IMR-90 (cell line): ENCODE measurements at regions not wholly inside any gene's neighbourhood (a gene's known extent, or its start where the extent isn't known, plus 50 kb on each side); places are given as distances from the start of the nearest gene placed in this dataset.

Experiments
- ATAC-seq: fragments of 200-7000 bp; cut with Tn5 transposase; 2 replicates; pipeline ENCODE4 v1.9.1; 2020; ENCODE audit warnings: low read depth, mild to moderate bottlenecking, moderate library complexity
- BruUV-seq: library from RNA; stranded (reverse); fragments of 400-500 nt; replicated peaks from 2 replicates; lab custom pipeline; 2021; lab: Mats Ljungman, UMichigan
- CTCF ChIA-PET: fragments of 300-600 bp; formaldehyde crosslinking; extraction: SDS; loops from one replicate; lab custom pipeline; 2021; ENCODE audit warnings: antibody characterized with exemption; lab: Yijun Ruan, JAX
- POLR2A ChIA-PET: fragments of 300-600 bp; sonication (Branson Sonifier 250); formaldehyde crosslinking; loops from one replicate; lab custom pipeline; 2022; ENCODE audit warnings: antibody characterized with exemption; ENCODE audit not compliant: unreplicated experiment; lab: Charles Lee
- DNase-seq: peaks from one replicate; pipeline ENCODE4 v3.0.0; 2013
- H2AFZ ChIP-seq: replicated peaks from 2 replicates; pipeline ENCODE3; 2013; ENCODE audit warnings: low read length, mild to moderate bottlenecking; ENCODE audit not compliant: poor library complexity
- H2AK5ac ChIP-seq: 2 replicates; pipeline ENCODE4 v1.6.1; 2013; ENCODE audit warnings: low read depth, low read length, inconsistent platforms
- H2AK9ac ChIP-seq: replicated peaks from 2 replicates; pipeline ENCODE3; 2013; ENCODE audit warnings: mild to moderate bottlenecking, low read depth, low read length, moderate library complexity; ENCODE audit not compliant: poor library complexity
- H2BK120ac ChIP-seq: 2 replicates; pipeline ENCODE4 v1.6.1; 2013; ENCODE audit warnings: low read depth, low read length, inconsistent platforms
- H2BK15ac ChIP-seq: 3 replicates; pipeline ENCODE4 v1.6.1; 2013; ENCODE audit warnings: low read depth, low read length, inconsistent platforms
- H2BK20ac ChIP-seq: 2 replicates; pipeline ENCODE4 v1.6.1; 2013; ENCODE audit warnings: low read depth, mild to moderate bottlenecking, inconsistent platforms, low read length, moderate library complexity
- H2BK5ac ChIP-seq: 2 replicates; pipeline ENCODE4 v1.6.1; 2013; ENCODE audit warnings: mild to moderate bottlenecking, low read depth, low read length, inconsistent platforms; ENCODE audit not compliant: poor library complexity, severe bottlenecking
- H3K14ac ChIP-seq: replicated peaks from 2 replicates; pipeline ENCODE4 v1.6.1; 2013; ENCODE audit warnings: low read depth, low read length, inconsistent platforms
- H3K18ac ChIP-seq: 2 replicates; pipeline ENCODE4 v1.6.1; 2013; ENCODE audit warnings: low read depth, low read length, control low read depth
- H3K23ac ChIP-seq: 2 replicates; pipeline ENCODE4 v1.6.1; 2013; ENCODE audit warnings: low read depth, low read length, inconsistent platforms
- H3K27ac ChIP-seq: 2 replicates; pipeline ENCODE4 v1.5.1; 2013; ENCODE audit warnings: mild to moderate bottlenecking, control low read depth, low read length; ENCODE audit not compliant: insufficient read depth
- H3K27me3 ChIP-seq: 2 replicates; pipeline ENCODE4 v1.6.1; 2013; ENCODE audit warnings: low read length; ENCODE audit not compliant: control insufficient read depth, insufficient read depth
- H3K36me3 ChIP-seq: 2 replicates; pipeline ENCODE4 v1.6.1; 2013; ENCODE audit warnings: low read length, mixed read lengths; ENCODE audit not compliant: control insufficient read depth, insufficient read depth
- H3K4ac ChIP-seq: 2 replicates; pipeline ENCODE4 v1.6.1; 2013; ENCODE audit warnings: low read depth, low read length, inconsistent platforms
- H3K4me1 ChIP-seq: 2 replicates; pipeline ENCODE4 v1.6.1; 2013; ENCODE audit warnings: low read length, mixed read lengths; ENCODE audit not compliant: control insufficient read depth, insufficient read depth
- H3K4me2 ChIP-seq: 2 replicates; pipeline ENCODE4 v1.6.1; 2013; ENCODE audit warnings: low read depth, mild to moderate bottlenecking, control low read depth, low read length, moderate library complexity
- H3K4me3 ChIP-seq: 2 replicates; pipeline ENCODE4 v1.5.1; 2013; ENCODE audit warnings: low read depth, mild to moderate bottlenecking, control low read depth, low read length, moderate library complexity; ENCODE audit not compliant: insufficient read depth
- H3K56ac ChIP-seq: 2 replicates; pipeline ENCODE4 v1.6.1; 2013; ENCODE audit warnings: low read length, inconsistent platforms; ENCODE audit not compliant: insufficient read depth; ENCODE audit errors: extremely low read depth
- H3K79me1 ChIP-seq, 2 experiments: 2 replicates each; pipeline ENCODE4 v1.6.1; 2013; ENCODE audit warnings: low read length in 2 of 2, inconsistent platforms in 1 of 2, low read depth in 1 of 2
- H3K9ac ChIP-seq: 2 replicates; pipeline ENCODE4 v1.6.1; 2013; ENCODE audit warnings: low read depth, low read length, control low read depth
- H3K9me1 ChIP-seq: 2 replicates; pipeline ENCODE4 v1.6.1; 2013; ENCODE audit warnings: low read length, inconsistent platforms; ENCODE audit not compliant: insufficient read depth
- H3K9me3 ChIP-seq: 2 replicates; pipeline ENCODE4 v1.6.1; 2013; ENCODE audit warnings: low read length; ENCODE audit not compliant: control insufficient read depth, insufficient read depth
- H4K20me1 ChIP-seq: 2 replicates; pipeline ENCODE4 v1.6.1; 2013; ENCODE audit warnings: low read length, inconsistent platforms; ENCODE audit not compliant: insufficient read depth
- H4K5ac ChIP-seq: 2 replicates; pipeline ENCODE4 v1.6.1; 2013; ENCODE audit warnings: mild to moderate bottlenecking, low read depth, low read length, control low read depth
- H4K8ac ChIP-seq, 2 experiments: 2 replicates each; pipeline ENCODE4 v1.6.1; 2013; ENCODE audit warnings: low read depth in 2 of 2, low read length in 2 of 2, control low read depth in 1 of 2, inconsistent platforms in 1 of 2
- H4K91ac ChIP-seq: 2 replicates; pipeline ENCODE4 v1.6.1; 2013; ENCODE audit warnings: low read depth, low read length, inconsistent platforms; ENCODE audit not compliant: insufficient read depth
- BHLHE40 ChIP-seq: fragments of 150-350 bp; IDR thresholded peaks from 2 replicates; pipeline ENCODE4 v1.6.1; 2016; ENCODE audit warnings: mild to moderate bottlenecking, low read depth, low read length
- CEBPB ChIP-seq: IDR thresholded peaks from 2 replicates; pipeline ENCODE4 v1.6.1; 2012; ENCODE audit warnings: low read depth, low read length, improper control_type of control experiment
- CTCF ChIP-seq: conservative IDR thresholded peaks from 2 replicates; pipeline ENCODE4 v1.5.1; 2012; ENCODE audit warnings: mild to moderate bottlenecking, low read depth, low read length, improper control_type of control experiment
- FOS ChIP-seq: fragments of 150-350 bp; IDR thresholded peaks from 2 replicates; pipeline ENCODE4 v1.6.1; 2016; ENCODE audit warnings: low read depth, low read length
- MAFK ChIP-seq: IDR thresholded peaks from 2 replicates; pipeline ENCODE4 v1.6.1; 2012; ENCODE audit warnings: low read depth, low read length, improper control_type of control experiment
- MAZ ChIP-seq: IDR thresholded peaks from 2 replicates; pipeline ENCODE4 v1.6.1; 2012; ENCODE audit warnings: low read depth, mild to moderate bottlenecking, low read length, improper control_type of control experiment, moderate library complexity, borderline replicate concordance
- SMC3 ChIP-seq: fragments of 150-350 bp; IDR thresholded peaks from 2 replicates; pipeline ENCODE4 v1.6.1; 2016; ENCODE audit warnings: low read depth, mild to moderate bottlenecking, antibody characterized with exemption, low read length, moderate library complexity
- WGBS, 2 experiments: methylation state at CpG; one replicate each; pipeline versions ENCODE4 v1.1.5 to v1.1.7; 2013; ENCODE audit warnings: missing lambda C conversion rate in 2 of 2; ENCODE audit not compliant: insufficient read length in 1 of 2; ENCODE audit errors: extremely low coverage in 2 of 2; 5-methylcytosine and 5-hydroxymethylcytosine counted together
- dilution Hi-C: fragments of 300-500 bp; cut with HindIII; formaldehyde crosslinking; loops from one replicate; pipeline ENCODE4 v1.14.3; 2018; ENCODE audit warnings: low sequenced_read_pairs; ENCODE audit not compliant: unreplicated experiment
- in situ Hi-C: fragments of 300-500 bp; cut with MboI; formaldehyde crosslinking; loops from 3 replicates; pipeline ENCODE4 v1.14.3; 2019; ENCODE audit warnings: low sequenced_read_pairs, inconsistent platforms, mixed read lengths
- intact Hi-C: fragments of 100-400 bp; cut with micrococcal nuclease; formaldehyde crosslinking; loops from 2 replicates; pipeline ENCODE4 v1.10.0; 2022

GRCh38 chr1:212542761-212543187, 65.8 kb upstream of the ATF3 start:
- Histone ChIP-seq H3K9ac (no peak overlapping the region), H3K23ac (no peak overlapping the region), H2BK20ac (no peak overlapping the region), H3K4me1 (no peaks in the 10 kb centered on the region), H4K5ac (no peak overlapping the region), H3K9me3 (no peaks in the 10 kb centered on the region), H2AK9ac (no peak overlapping the region), H2BK15ac (no peak overlapping the region), H3K9me1 (no peaks in the 10 kb centered on the region), H3K14ac (no peak overlapping the region), H3K36me3 (no peaks in the 10 kb centered on the region), H2BK5ac (no peak overlapping the region), H4K91ac (no peak overlapping the region), H3K27me3 (no peaks in the 10 kb centered on the region; the same call in 1 of the 2 replicates), H3K4ac (no peak overlapping the region), H4K8ac (no peak overlapping the region), H3K4me3 (no peak overlapping the region), H3K27ac (no peak overlapping the region), H3K4me2 (no peak overlapping the region), H3K18ac (no peak overlapping the region), H4K20me1 (no peaks in the 10 kb centered on the region), H2BK120ac (no peak overlapping the region), H3K79me1 (no peaks in the 10 kb centered on the region), H2AK5ac (no peak overlapping the region), H2AFZ (no peak overlapping the region), H3K56ac (no peak overlapping the region)
- ChIA-PET POLR2A (no interaction called here), CTCF (no interaction called here)
- dilution Hi-C loops, result no loop called here
- in situ Hi-C loops, result no loop called here
- no CpG with 5 or more reads among the region's 5 CpGs for WGBS, 2 experiments
- DNase-seq (no peak), ATAC-seq (no peak)
- TF ChIP-seq MAFK (no peak), SMC3 (no peak), BHLHE40 (no peak), CTCF (no peak), FOS (no peak), CEBPB (no peak), MAZ (no peak)
- intact Hi-C loops, result no loop called here
- BruUV-seq, result no TSS peak
